HG03457 (cell line): ENCODE measurements at regions not wholly inside any gene's neighbourhood (a gene's known extent, or its start where the extent isn't known, plus 50 kb on each side); places are given as distances from the start of the nearest gene placed in this dataset.

Experiments
- ATAC-seq: cut with Tn5 transposase; IDR thresholded peaks from one replicate; pipeline ENCODE4 v1.9.1; 2021; ENCODE audit warnings: moderate number of reproducible peaks; ENCODE audit not compliant: unreplicated experiment

GRCh38 chr14:55734731-55735130 is 154.7 kb downstream of the KTN1 start:
- ATAC-seq: no peak

GRCh38 chr14:55739967-55740648 is 160.1 kb downstream of the KTN1 start:
- ATAC-seq: no peak

- ATAC-seq: no peak
These were observed 160.6 kb downstream of the KTN1 start for GRCh38 chr14:55740649-55740989.

- ATAC-seq: no peak
These were observed 161.2 kb downstream of the KTN1 start for GRCh38 chr14:55741240-55741639.

- ATAC-seq: no peak
These were observed 163.5 kb downstream of the KTN1 start for GRCh38 chr14:55743551-55743950.

- ATAC-seq: no peak
These were observed 164.3 kb downstream of the KTN1 start for GRCh38 chr14:55744321-55744720.

- ATAC-seq: no peak
These were observed 165.9 kb downstream of the KTN1 start for GRCh38 chr14:55745906-55746305.

- ATAC-seq: no peak
These were observed 166.6 kb downstream of the KTN1 start for GRCh38 chr14:55746558-55746957.

- ATAC-seq: no peak
These were observed 167.2 kb downstream of the KTN1 start for GRCh38 chr14:55747186-55747585.

GRCh38 chr14:55749201-55749812 is 169.3 kb downstream of the KTN1 start:
- no peak for ATAC-seq

- ATAC-seq: no peak
These were observed 169.9 kb downstream of the KTN1 start for GRCh38 chr14:55749946-55750345.

GRCh38 chr14:55752580-55753390 is 172.8 kb downstream of the KTN1 start:
- no peak for ATAC-seq

GRCh38 chr14:55754471-55754870 is 174.5 kb downstream of the KTN1 start:
- no peak for ATAC-seq

GRCh38 chr14:55754871-55755270 is 174.9 kb downstream of the KTN1 start:
- no peak for ATAC-seq

- ATAC-seq: no peak
These were observed 176.1 kb downstream of the KTN1 start for GRCh38 chr14:55756078-55756477.

GRCh38 chr14:55756557-55756956 is 176.6 kb downstream of the KTN1 start:
- no peak for ATAC-seq

GRCh38 chr14:55758796-55759195 is 178.8 kb downstream of the KTN1 start:
- no peak for ATAC-seq

- no peak for ATAC-seq
These were observed 181.0 kb downstream of the KTN1 start for GRCh38 chr14:55760789-55761566.

- no peak for ATAC-seq
These were observed 181.6 kb downstream of the KTN1 start for GRCh38 chr14:55761651-55762050.

- ATAC-seq: no peak
These were observed 182.7 kb downstream of the KTN1 start for GRCh38 chr14:55762595-55763232.

GRCh38 chr14:55764784-55765183 is 184.8 kb downstream of the KTN1 start:
- ATAC-seq: no peak
